ENCODE measurements at regions not wholly inside any gene's neighbourhood (a gene's known extent, or its start where the extent isn't known, plus 50 kb on each side); places are given as distances from the start of the nearest gene placed in this dataset.

DNA sequence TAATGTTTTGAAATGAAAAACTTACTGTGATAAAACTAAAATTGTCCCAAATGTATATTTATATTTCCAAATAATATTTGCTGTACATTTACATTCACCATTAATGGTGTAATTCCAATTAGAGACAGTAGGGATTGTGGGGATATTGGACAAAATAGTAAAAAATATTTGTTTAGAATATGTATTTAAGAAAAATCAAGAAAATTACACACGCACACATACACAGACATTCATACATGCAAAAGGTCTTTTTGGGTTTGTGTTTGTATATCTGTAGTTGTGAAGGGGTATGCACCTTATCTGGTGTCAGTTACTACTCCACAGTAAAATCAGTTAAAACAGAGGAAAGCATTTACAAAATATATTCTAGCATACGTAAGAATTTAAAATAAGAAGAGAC is 435.9 kb upstream of the ZNF804A start:
- TF ChIP-seq, protein P1, sequence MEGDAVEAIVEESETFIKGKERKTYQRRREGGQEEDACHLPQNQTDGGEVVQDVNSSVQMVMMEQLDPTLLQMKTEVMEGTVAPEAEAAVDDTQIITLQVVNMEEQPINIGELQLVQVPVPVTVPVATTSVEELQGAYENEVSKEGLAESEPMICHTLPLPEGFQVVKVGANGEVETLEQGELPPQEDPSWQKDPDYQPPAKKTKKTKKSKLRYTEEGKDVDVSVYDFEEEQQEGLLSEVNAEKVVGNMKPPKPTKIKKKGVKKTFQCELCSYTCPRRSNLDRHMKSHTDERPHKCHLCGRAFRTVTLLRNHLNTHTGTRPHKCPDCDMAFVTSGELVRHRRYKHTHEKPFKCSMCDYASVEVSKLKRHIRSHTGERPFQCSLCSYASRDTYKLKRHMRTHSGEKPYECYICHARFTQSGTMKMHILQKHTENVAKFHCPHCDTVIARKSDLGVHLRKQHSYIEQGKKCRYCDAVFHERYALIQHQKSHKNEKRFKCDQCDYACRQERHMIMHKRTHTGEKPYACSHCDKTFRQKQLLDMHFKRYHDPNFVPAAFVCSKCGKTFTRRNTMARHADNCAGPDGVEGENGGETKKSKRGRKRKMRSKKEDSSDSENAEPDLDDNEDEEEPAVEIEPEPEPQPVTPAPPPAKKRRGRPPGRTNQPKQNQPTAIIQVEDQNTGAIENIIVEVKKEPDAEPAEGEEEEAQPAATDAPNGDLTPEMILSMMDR (IDR thresholded peaks at IDR 0.05): no peak
- TF ChIP-seq POLR2A (IDR thresholded peaks at IDR 0.05): no peak

All from vagina (tissue), 2 donors.